GM23338 (cell line): ENCODE measurements at regions not wholly inside any gene's neighbourhood (a gene's known extent, or its start where the extent isn't known, plus 50 kb on each side); places are given as distances from the start of the nearest gene placed in this dataset.

Experiments
- ATAC-seq: fragments of 200-7000 bp; cut with Tn5 transposase; 3 replicates; pipeline ENCODE4 v1.9.1; 2020
- DNase-seq: peaks from one replicate; pipeline ENCODE4 v3.0.0-alpha.2; 2015; ENCODE audit warnings: low spot score
- H2AFZ ChIP-seq: fragments of 200-600 bp; sonication (generic); 2 replicates; pipeline ENCODE4 v1.8.0; 2016; ENCODE audit warnings: antibody characterized with exemption, mild to moderate bottlenecking, moderate library complexity
- H3F3A ChIP-seq: fragments of 200-600 bp; sonication (generic); replicated peaks from 2 replicates; pipeline ENCODE4 v1.8.0; 2017; ENCODE audit warnings: antibody characterized with exemption, mixed run types, low read depth
- H3K27ac ChIP-seq: fragments of 200-600 bp; sonication (generic); 2 replicates; pipeline ENCODE4 v1.6.1; 2016; ENCODE audit warnings: low read depth
- H3K27me3 ChIP-seq: fragments of 200-600 bp; sonication (generic); 2 replicates; pipeline ENCODE4 v1.8.0; 2016; ENCODE audit warnings: mild to moderate bottlenecking, mixed run types, moderate library complexity; ENCODE audit not compliant: insufficient read depth
- H3K36me3 ChIP-seq: fragments of 200-600 bp; sonication (generic); 2 replicates; pipeline ENCODE4 v1.8.0; 2016; ENCODE audit warnings: mild to moderate bottlenecking; ENCODE audit not compliant: insufficient read depth
- H3K4me1 ChIP-seq: fragments of 200-600 bp; sonication (generic); 2 replicates; pipeline ENCODE4 v1.8.0; 2016; ENCODE audit warnings: mild to moderate bottlenecking, moderate library complexity; ENCODE audit not compliant: insufficient read depth
- H3K4me2 ChIP-seq: fragments of 200-600 bp; sonication (generic); 2 replicates; pipeline ENCODE4 v1.7.1; 2017; ENCODE audit warnings: mixed run types
- H3K4me3 ChIP-seq: fragments of 200-600 bp; sonication (generic); 2 replicates; pipeline ENCODE4 v1.6.1; 2016; ENCODE audit warnings: mixed run types
- H3K79me2 ChIP-seq: fragments of 200-600 bp; sonication (generic); replicated peaks from 2 replicates; pipeline ENCODE4 v1.8.0; 2017; ENCODE audit warnings: mild to moderate bottlenecking; ENCODE audit not compliant: insufficient read depth
- H3K9me2 ChIP-seq: fragments of 200-600 bp; sonication (generic); 2 replicates; pipeline ENCODE4 v1.8.0; 2017; ENCODE audit not compliant: insufficient read depth
- H4K20me1 ChIP-seq: fragments of 200-600 bp; sonication (generic); replicated peaks from 2 replicates; pipeline ENCODE4 v1.8.0; 2017; ENCODE audit warnings: mild to moderate bottlenecking; ENCODE audit not compliant: insufficient read depth
- H3K27ac Mint-ChIP-seq: 2 replicates; pipeline ENCODE4 v1.8.0; 2020; ENCODE audit warnings: inconsistent platforms, mild to moderate bottlenecking, moderate library complexity, mixed read lengths
- H3K27me3 Mint-ChIP-seq: 3 replicates; pipeline ENCODE4 v1.8.0; 2022; ENCODE audit warnings: low read depth, mild to moderate bottlenecking, moderate library complexity, mixed read lengths, inconsistent platforms; ENCODE audit not compliant: insufficient read depth, poor library complexity
- H3K36me3 Mint-ChIP-seq: 3 replicates; pipeline ENCODE4 v1.8.0; 2021; ENCODE audit warnings: low read depth, mild to moderate bottlenecking, inconsistent platforms, moderate library complexity, mixed read lengths
- H3K4me1 Mint-ChIP-seq: 3 replicates; pipeline ENCODE4 v1.8.0; 2020; ENCODE audit warnings: mild to moderate bottlenecking, inconsistent platforms, mixed read lengths
- H3K4me3 Mint-ChIP-seq: 3 replicates; pipeline ENCODE4 v1.8.0; 2021; ENCODE audit warnings: moderate library complexity, mild to moderate bottlenecking, inconsistent platforms, mixed read lengths
- H3K9me3 Mint-ChIP-seq: 3 replicates; pipeline ENCODE4 v1.8.0; 2020; ENCODE audit warnings: moderate library complexity, mild to moderate bottlenecking, inconsistent platforms, mixed read lengths
- EZH2 ChIP-seq: fragments of 200-600 bp; sonication (generic); IDR thresholded peaks from one replicate; pipeline ENCODE4 v1.8.0; 2017; ENCODE audit warnings: antibody characterized with exemption, mild to moderate bottlenecking, low read depth; ENCODE audit not compliant: unreplicated experiment
- EZH2phosphoT487 ChIP-seq: fragments of 200-600 bp; sonication (generic); IDR thresholded peaks from one replicate; pipeline ENCODE4 v1.8.1; 2018; ENCODE audit warnings: antibody characterized with exemption; ENCODE audit not compliant: unreplicated experiment
- POLR2AphosphoS5 ChIP-seq: IDR thresholded peaks from 2 replicates; pipeline ENCODE4 v1.6.1; 2016; ENCODE audit warnings: antibody characterized with exemption, low read depth
- STAT1 ChIP-seq: IDR thresholded peaks from one replicate; pipeline ENCODE4 v1.6.1; 2016; ENCODE audit warnings: antibody characterized with exemption; ENCODE audit not compliant: unreplicated experiment
- ZNF331 ChIP-seq: fragments of 250-450 bp; sonication (Bioruptor Pico); IDR thresholded peaks from 2 replicates; pipeline ENCODE4 v1.5.0; 2020; ENCODE audit warnings: low read depth, mild to moderate bottlenecking, moderate library complexity
- TF ChIP-seq, protein P1 (sequence below): IDR thresholded peaks from one replicate; pipeline ENCODE4 v1.6.1; 2018; ENCODE audit warnings: antibody characterized with exemption; ENCODE audit not compliant: unreplicated experiment

DNA sequence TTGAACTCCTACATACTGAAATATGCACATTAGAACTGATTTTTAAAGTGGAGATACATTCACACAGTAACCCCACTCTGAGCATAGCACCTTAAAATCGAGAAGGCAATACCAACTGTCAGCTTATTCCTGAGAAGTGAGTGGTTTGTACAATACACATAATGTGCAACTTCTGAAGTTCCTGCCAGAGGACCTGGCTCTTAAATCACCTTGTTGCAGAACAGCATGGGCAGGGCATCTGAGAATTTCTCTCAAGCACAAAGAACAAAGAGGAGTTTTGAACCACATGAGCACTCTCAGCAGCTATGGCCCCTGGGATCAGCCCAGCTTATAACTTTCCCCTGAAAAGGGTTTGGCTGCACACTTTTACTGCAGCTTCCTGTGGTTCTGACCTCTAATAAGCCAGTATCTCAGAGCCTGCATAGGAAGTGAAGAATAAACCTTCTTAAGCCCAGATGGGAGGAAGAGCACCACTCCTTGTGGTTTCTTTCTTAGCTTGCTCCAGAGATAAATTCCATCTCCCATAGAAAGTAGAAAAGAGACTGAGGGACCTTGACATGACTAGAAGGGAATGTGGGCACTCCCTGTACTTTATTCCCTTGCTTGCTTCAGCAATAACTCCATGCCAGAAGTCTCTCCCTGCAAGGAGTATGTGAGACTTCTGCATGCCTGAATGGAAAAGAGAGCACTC is 862.3 kb downstream of the SUCLG1 start:
- TF ChIP-seq EZH2 (no peak), STAT1 (no peak)
- no peaks in the 10 kb centered on the region for H3K4me1 Mint-ChIP-seq
- H3K4me3 Mint-ChIP-seq = no peak overlapping the region
- no peak overlapping the region for H3K27ac Mint-ChIP-seq
- H3K36me3 Mint-ChIP-seq = peaks cover 3% of the 10 kb centered on the region; the same call in 1 of the 3 replicates
- no peaks in the 10 kb centered on the region for H3K27me3 Mint-ChIP-seq
- ATAC-seq = no peak
- no peak overlapping the region for H3K27ac ChIP-seq
- H3K79me2 ChIP-seq = no peaks in the 10 kb centered on the region
- H3K27me3 ChIP-seq = no peaks in the 10 kb centered on the region
- H3F3A ChIP-seq = no peaks in the 10 kb centered on the region
- no peak overlapping the region for H3K4me3 ChIP-seq
- no peaks in the 10 kb centered on the region for H4K20me1 ChIP-seq
- H3K9me2 ChIP-seq = no peaks in the 10 kb centered on the region
- H3K36me3 ChIP-seq = no peaks in the 10 kb centered on the region
- H3K9me3 Mint-ChIP-seq = peaks cover 9% of the 10 kb centered on the region
- no peak overlapping the region; the same call in 1 of the 2 replicates for H2AFZ ChIP-seq
- no peak overlapping the region for H3K4me2 ChIP-seq
- no peaks in the 10 kb centered on the region for H3K4me1 ChIP-seq
- no peak for DNase-seq

- Histone ChIP-seq H3K27ac (no peak overlapping the region), H3F3A (no peaks in the 10 kb centered on the region), H3K4me2 (no peak overlapping the region), H3K27me3 (no peaks in the 10 kb centered on the region), H2AFZ (no peak overlapping the region), H3K79me2 (no peaks in the 10 kb centered on the region), H3K36me3 (no peaks in the 10 kb centered on the region), H3K4me3 (no peak overlapping the region), H3K4me1 (no peaks in the 10 kb centered on the region), H3K9me2 (no peaks in the 10 kb centered on the region), H4K20me1 (no peaks in the 10 kb centered on the region)
- DNase-seq (no peak), ATAC-seq (no peak)
- peaks cover 3% of the 10 kb centered on the region; the same call in 1 of the 3 replicates for H3K36me3 Mint-ChIP-seq
- no peaks in the 10 kb centered on the region for H3K4me1 Mint-ChIP-seq
- no peak overlapping the region for H3K27ac Mint-ChIP-seq
- H3K27me3 Mint-ChIP-seq = no peaks in the 10 kb centered on the region
- peaks cover 8% of the 10 kb centered on the region; the same call in 2 of the 3 replicates for H3K9me3 Mint-ChIP-seq
- no peak overlapping the region for H3K4me3 Mint-ChIP-seq
- TF ChIP-seq ZNF331 (CRISPR knock-in tag) (no peak), POLR2AphosphoS5 (no peak), EZH2phosphoT487 (no peak)
- TF ChIP-seq, protein P1, sequence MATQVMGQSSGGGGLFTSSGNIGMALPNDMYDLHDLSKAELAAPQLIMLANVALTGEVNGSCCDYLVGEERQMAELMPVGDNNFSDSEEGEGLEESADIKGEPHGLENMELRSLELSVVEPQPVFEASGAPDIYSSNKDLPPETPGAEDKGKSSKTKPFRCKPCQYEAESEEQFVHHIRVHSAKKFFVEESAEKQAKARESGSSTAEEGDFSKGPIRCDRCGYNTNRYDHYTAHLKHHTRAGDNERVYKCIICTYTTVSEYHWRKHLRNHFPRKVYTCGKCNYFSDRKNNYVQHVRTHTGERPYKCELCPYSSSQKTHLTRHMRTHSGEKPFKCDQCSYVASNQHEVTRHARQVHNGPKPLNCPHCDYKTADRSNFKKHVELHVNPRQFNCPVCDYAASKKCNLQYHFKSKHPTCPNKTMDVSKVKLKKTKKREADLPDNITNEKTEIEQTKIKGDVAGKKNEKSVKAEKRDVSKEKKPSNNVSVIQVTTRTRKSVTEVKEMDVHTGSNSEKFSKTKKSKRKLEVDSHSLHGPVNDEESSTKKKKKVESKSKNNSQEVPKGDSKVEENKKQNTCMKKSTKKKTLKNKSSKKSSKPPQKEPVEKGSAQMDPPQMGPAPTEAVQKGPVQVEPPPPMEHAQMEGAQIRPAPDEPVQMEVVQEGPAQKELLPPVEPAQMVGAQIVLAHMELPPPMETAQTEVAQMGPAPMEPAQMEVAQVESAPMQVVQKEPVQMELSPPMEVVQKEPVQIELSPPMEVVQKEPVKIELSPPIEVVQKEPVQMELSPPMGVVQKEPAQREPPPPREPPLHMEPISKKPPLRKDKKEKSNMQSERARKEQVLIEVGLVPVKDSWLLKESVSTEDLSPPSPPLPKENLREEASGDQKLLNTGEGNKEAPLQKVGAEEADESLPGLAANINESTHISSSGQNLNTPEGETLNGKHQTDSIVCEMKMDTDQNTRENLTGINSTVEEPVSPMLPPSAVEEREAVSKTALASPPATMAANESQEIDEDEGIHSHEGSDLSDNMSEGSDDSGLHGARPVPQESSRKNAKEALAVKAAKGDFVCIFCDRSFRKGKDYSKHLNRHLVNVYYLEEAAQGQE = no peak
Observed at GRCh38 chr2:83595926-83596325, 863.2 kb downstream of the SUCLG1 start.
